AG04450 (cell line): ENCODE measurements at regions not wholly inside any gene's neighbourhood (a gene's known extent, or its start where the extent isn't known, plus 50 kb on each side); places are given as distances from the start of the nearest gene placed in this dataset.

Source experiments
- CTCF ChIA-PET: fragments of 300-600, 350-600 bp; formaldehyde crosslinking; extraction: SDS; loops from one replicate; lab custom pipeline; 2022; ENCODE audit warnings: antibody characterized with exemption, inconsistent platforms; lab: Charles Lee
- POLR2A ChIA-PET: fragments of 350-600 bp; formaldehyde crosslinking; extraction: SDS; loops from one replicate; lab custom pipeline; 2021; ENCODE audit warnings: antibody characterized with exemption, inconsistent platforms; lab: Yijun Ruan, JAX
- DNase-seq: peaks from one replicate; pipeline ENCODE4 v3.0.0-alpha.2; 2011; ENCODE audit warnings: low read depth, low spot score
- H3K27ac ChIP-seq: one replicate; pipeline ENCODE4 v1.5.1; 2012; ENCODE audit warnings: low read depth, low read length, control low read depth
- H3K27me3 ChIP-seq: one replicate; pipeline ENCODE4 v1.6.0; 2012; ENCODE audit warnings: low read length; ENCODE audit not compliant: control insufficient read depth, insufficient read depth
- H3K4me3 ChIP-seq: 2 replicates; pipeline ENCODE4 v1.5.1; 2011; ENCODE audit warnings: mild to moderate bottlenecking, low read depth, low read length, control low read depth
- H3K9me3 ChIP-seq: 2 replicates; pipeline ENCODE4 v1.5.1; 2012; ENCODE audit warnings: low read length; ENCODE audit not compliant: control insufficient read depth, insufficient read depth
- TF ChIP-seq, protein P1 (sequence below): IDR thresholded peaks from 2 replicates; pipeline ENCODE4 v1.5.1; 2011; ENCODE audit warnings: low read depth, low read length, control low read depth, inconsistent platforms

DNA sequence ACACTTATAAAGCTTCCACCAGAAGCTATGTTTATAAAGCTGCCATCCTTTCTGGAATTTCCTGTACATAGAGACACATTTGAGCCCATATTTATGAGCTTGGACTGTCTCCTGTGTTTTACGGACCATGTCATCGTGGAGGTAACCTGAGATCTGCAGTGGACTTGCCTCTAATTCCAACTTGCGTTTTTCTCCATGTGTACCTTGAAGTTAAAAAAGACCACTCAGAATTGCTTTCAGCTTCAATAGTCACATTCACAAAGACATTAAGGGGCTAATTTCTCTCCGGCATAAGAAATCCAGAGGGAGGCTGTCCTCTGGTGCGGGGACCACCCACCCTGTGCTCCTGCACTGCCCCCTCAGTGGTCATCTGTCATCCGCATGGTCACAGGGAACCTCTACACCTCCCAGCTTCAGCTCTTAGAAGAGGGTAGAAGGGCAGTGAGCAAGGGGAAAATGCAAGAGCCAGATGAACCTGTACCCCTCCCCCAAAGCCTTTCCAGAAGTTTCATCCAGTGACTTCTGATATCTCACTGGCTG lies 521.4 kb upstream of the CAMK1G start:
- Histone ChIP-seq H3K9me3 (no peaks in the 10 kb centered on the region), H3K4me3 (no peak overlapping the region), H3K27me3 (no peaks in the 10 kb centered on the region), H3K27ac (no peak overlapping the region)
- DNase-seq: no peak
- TF ChIP-seq, protein P1, sequence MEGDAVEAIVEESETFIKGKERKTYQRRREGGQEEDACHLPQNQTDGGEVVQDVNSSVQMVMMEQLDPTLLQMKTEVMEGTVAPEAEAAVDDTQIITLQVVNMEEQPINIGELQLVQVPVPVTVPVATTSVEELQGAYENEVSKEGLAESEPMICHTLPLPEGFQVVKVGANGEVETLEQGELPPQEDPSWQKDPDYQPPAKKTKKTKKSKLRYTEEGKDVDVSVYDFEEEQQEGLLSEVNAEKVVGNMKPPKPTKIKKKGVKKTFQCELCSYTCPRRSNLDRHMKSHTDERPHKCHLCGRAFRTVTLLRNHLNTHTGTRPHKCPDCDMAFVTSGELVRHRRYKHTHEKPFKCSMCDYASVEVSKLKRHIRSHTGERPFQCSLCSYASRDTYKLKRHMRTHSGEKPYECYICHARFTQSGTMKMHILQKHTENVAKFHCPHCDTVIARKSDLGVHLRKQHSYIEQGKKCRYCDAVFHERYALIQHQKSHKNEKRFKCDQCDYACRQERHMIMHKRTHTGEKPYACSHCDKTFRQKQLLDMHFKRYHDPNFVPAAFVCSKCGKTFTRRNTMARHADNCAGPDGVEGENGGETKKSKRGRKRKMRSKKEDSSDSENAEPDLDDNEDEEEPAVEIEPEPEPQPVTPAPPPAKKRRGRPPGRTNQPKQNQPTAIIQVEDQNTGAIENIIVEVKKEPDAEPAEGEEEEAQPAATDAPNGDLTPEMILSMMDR: no peak
- ChIA-PET CTCF (interaction anchor here (0.6 kb wide), 1 partner anchor 96 kb away, joined by 6 read pairs; no protein-coding TSS in a partner anchor), POLR2A (no interaction called here)

DNA sequence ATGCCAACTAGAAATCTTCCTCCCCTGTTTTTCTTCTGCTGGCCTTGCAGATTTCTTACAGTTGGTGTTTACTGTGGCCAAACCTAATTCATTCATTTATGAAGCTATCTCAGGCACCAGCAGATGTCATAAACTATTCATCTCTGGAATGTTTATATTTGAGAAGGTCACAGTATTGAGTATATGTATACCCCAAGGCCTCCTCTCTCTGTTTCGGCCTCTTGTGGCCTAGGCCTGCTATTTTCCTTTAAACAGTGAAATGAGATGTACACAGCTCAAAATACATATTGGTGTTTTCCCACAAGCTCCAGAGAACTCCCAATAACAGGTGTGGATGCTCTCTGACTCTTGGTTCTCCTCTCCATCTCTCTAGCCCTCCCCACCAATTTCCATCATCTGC lies 520.7 kb upstream of the CAMK1G start:
- ChIA-PET CTCF (no interaction called here), POLR2A (no interaction called here)

DNA sequence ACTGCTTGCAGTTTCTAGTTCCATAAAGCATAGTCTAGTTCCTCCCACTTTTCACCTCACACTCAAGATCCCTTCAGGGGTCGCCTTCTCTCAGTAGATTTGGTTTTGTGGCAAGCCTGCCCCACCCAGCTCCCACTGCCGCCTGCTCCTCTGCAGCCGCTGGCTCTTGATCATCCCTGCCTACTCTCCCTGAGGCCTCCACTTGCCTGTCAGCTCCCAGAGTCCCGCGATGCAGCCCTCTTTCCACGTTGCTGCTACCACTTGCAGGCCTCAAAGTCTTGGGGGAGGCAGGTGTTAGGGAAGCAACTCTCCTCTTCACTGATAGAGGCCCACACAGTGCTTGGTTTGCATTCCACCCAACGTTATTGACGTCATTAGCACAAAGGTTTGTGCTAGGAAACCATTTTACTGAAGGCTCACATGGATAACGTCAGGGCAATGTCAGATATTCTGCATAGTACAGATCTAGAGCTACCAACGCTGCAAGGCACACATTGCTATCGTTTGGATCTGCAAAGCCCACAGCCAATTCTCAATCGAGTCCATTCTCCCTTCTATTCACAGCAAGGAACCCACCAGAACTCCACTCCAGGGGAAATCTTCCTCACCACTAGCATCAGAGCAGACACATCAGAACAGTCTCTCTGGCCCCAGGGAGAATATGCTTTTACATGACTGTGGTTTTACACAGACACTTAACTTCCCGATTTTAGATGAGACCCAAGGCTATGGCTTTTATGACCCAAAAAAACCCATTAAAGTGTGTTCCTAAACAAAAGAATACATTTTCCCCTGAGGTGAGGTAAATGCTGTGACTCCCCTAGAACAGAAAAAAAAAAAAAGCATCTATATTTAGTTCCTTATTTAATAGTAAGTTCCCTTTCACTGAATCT lies 519.5 kb upstream of the CAMK1G start:
- Histone ChIP-seq H3K4me3 (no peak overlapping the region), H3K27ac (no peak overlapping the region), H3K27me3 (no peaks in the 10 kb centered on the region), H3K9me3 (no peaks in the 10 kb centered on the region)
- no peak for DNase-seq
- TF ChIP-seq, protein P1: no peak
- ChIA-PET CTCF (no interaction called here), POLR2A (no interaction called here)

More for the DNA sequence above, 520.7 kb upstream of the CAMK1G start:
- H3K9me3 ChIP-seq: no peaks in the 10 kb centered on the region
- no peak overlapping the region for H3K27ac ChIP-seq
- DNase-seq: no peak
- no peaks in the 10 kb centered on the region for H3K27me3 ChIP-seq
- TF ChIP-seq, protein P1: no peak
- H3K4me3 ChIP-seq: no peak overlapping the region

DNA sequence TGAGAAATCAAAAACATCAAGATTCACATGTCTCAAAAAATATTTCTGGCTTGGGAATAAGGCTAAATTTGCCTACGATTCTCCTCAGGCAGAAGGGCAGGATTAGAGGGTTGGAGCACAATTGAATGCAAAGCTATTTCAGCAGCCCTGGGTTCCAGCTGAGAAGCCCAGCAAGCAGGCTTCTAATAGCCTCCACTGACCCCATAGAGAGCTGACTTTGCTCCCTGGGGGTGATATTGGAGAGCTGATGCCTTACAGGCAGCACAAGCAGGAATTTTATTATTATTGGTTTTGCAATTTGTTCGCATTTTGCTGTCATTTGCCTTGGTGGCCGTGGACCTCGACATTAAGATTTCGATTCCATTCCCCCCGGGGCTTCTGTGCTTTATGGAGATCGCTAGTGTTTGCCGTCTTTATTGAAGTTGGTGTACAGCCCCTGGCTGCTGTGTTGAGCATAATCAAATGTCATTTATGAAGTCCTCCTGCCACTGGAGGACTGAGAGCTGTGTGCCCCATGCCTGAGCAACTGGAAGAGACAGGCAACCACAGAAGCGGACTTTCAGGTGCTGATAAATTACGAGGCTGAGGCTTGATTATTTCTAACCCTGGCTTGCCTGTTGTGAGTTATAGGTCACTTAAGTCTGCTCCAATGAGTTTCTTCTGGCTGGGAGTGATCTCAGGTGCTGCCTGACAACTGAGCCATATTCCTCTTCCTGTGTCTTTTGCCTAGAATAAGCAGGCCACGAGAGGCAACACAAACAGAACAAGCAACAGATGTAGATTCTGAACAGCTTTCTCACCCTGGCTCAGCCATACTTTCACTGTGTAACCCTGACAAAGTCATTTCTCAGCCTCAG lies 518.4 kb upstream of the CAMK1G start:
- Histone ChIP-seq H3K27ac (no peak overlapping the region), H3K9me3 (no peaks in the 10 kb centered on the region), H3K27me3 (no peaks in the 10 kb centered on the region), H3K4me3 (no peak overlapping the region)
- no peak for DNase-seq
- POLR2A ChIA-PET: no interaction called here
- CTCF ChIA-PET: interaction anchor here (0.6 kb wide), 1 partner anchor 31 kb away, joined by 3 read pairs; no protein-coding TSS in a partner anchor
- TF ChIP-seq, protein P1: no peak
